Sigmoid colon (tissue), 6 donors: ENCODE measurements at regions not wholly inside any gene's neighbourhood (a gene's known extent, or its start where the extent isn't known, plus 50 kb on each side); places are given as distances from the start of the nearest gene placed in this dataset.

Experiments used
- DNase-seq: peaks from one replicate; pipeline ENCODE4 v3.0.0-alpha.2; 2019
- H3K27ac ChIP-seq, 4 donors: fragments of 200-600 bp; sonication (generic); one replicate each; pipeline ENCODE4 v1.5.1; 2016 to 2019; ENCODE audit warnings: mild to moderate bottlenecking in 1 of 4
- H3K27me3 ChIP-seq, 3 donors: fragments of 200-600 bp; sonication (generic); one replicate each; pipeline ENCODE4 v1.5.1; 2019; ENCODE audit warnings: mild to moderate bottlenecking in 1 of 3
- H3K36me3 ChIP-seq, 4 donors: fragments of 200-600 bp; sonication (generic); one replicate each; pipeline ENCODE4 v1.5.1; 2016 to 2019
- H3K4me1 ChIP-seq, 4 donors: fragments of 200-600 bp; sonication (generic); one replicate each; pipeline ENCODE4 v1.5.1; 2017 to 2019
- H3K4me3 ChIP-seq, 4 donors: fragments of 200-600 bp; sonication (generic); one replicate each; pipeline ENCODE4 v1.5.1; 2017 to 2019; ENCODE audit warnings: mild to moderate bottlenecking in 2 of 4, moderate library complexity in 1 of 4
- H3K9me3 ChIP-seq, 4 donors: fragments of 200-600 bp in 3 of 4; sonication (generic) in 3 of 4; one replicate each; pipeline versions ENCODE4 v1.5.1 to v1.6.1; 2013 to 2019
- CTCF ChIP-seq, 4 experiments: fragments of 450-650 bp in 3 of 4; fragments of 200-600 bp in 1 of 4; IDR thresholded peaks; one replicate each; pipeline ENCODE4 v1.5.1; 2016 to 2019; ENCODE audit warnings: antibody characterized with exemption in 4 of 4, mild to moderate bottlenecking in 3 of 4, moderate library complexity in 2 of 4
- EP300 ChIP-seq, 4 donors: sonication (generic); formaldehyde crosslinking; IDR thresholded peaks; one replicate each; pipeline ENCODE4 v1.6.1; 2017; ENCODE audit warnings: antibody characterized with exemption in 4 of 4
- POLR2A ChIP-seq, 2 donors: fragments of 450-650 bp; IDR thresholded peaks; one replicate each; pipeline ENCODE4 v1.6.1; 2016; ENCODE audit warnings: antibody characterized with exemption in 2 of 2, mild to moderate bottlenecking in 2 of 2, moderate library complexity in 2 of 2
- POLR2AphosphoS5 ChIP-seq, 4 donors: sonication (generic); formaldehyde crosslinking; IDR thresholded peaks; one replicate each; pipeline ENCODE4 v1.6.1; 2017; ENCODE audit warnings: antibody characterized with exemption in 4 of 4
- WGBS, 2 donors: extraction: QIAGEN DNeasy Blood & Tissue Kit; methylation state at CpG; one replicate each; pipeline ENCODE4 v1.1.7; 2013; 5-methylcytosine and 5-hydroxymethylcytosine counted together
- intact Hi-C: fragments of 100-400 bp; cut with DNase I; formaldehyde crosslinking; loops from one replicate; pipeline ENCODE4 v1.15.1; 2023
- donor health status: healthy with polysubstance abuse.
- donor health status: healthy.

- Histone ChIP-seq H3K27me3 (no peaks in the 10 kb centered on the region), H3K27ac (no peak overlapping the region), H3K36me3 (peaks cover 12 to 67% (median 36%) of the 10 kb centered on the region in 4 donors), H3K4me3 (no peak overlapping the region), H3K9me3 (no peaks in the 10 kb centered on the region), H3K4me1 (peaks cover 0 to 14% (median 2%) of the 10 kb centered on the region in 4 donors)
- WGBS, 2 donors: 81 to 87% methylated on average over 8 of the region's 8 CpGs
- intact Hi-C loops: no loop called here
- no peak for DNase-seq
- no peak for TF ChIP-seq POLR2A (IDR thresholded peaks at IDR 0.05)
- TF ChIP-seq EP300 (IDR thresholded peaks at IDR 0.05): no peak
- no peak for TF ChIP-seq CTCF (IDR thresholded peaks at IDR 0.05)
- no peak for TF ChIP-seq POLR2AphosphoS5 (IDR thresholded peaks at IDR 0.05)
Measured at GRCh38 chr15:62835351-62835750, 207.2 kb upstream of the TPM1 start.

GRCh38 chr15:62835762-62836161 lies 206.8 kb upstream of the TPM1 start:
- Histone ChIP-seq H3K36me3 (peaks cover 12 to 67% (median 39%) of the 10 kb centered on the region in 4 donors), H3K27me3 (no peaks in the 10 kb centered on the region), H3K4me3 (no peak overlapping the region), H3K9me3 (no peaks in the 10 kb centered on the region), H3K27ac (no peak overlapping the region), H3K4me1 (peaks cover 0 to 14% (median 2%) of the 10 kb centered on the region in 4 donors)
- TF ChIP-seq POLR2A (IDR thresholded peaks at IDR 0.05) (no peak), POLR2AphosphoS5 (IDR thresholded peaks at IDR 0.05) (no peak), CTCF (IDR thresholded peaks at IDR 0.05) (no peak), EP300 (IDR thresholded peaks at IDR 0.05) (no peak)
- intact Hi-C loops: no loop called here
- DNase-seq: no peak
- WGBS, 2 donors: 96 to 97% methylated on average over 16 of the region's 16 CpGs

GRCh38 chr15:62840526-62841268 lies 201.8 kb upstream of the TPM1 start:
- DNase-seq: peak; percentile 58
- H3K27me3 ChIP-seq: no peaks in the 10 kb centered on the region
- peak overlapping the region in 3 of 4 donors; percentile 67 to 82 (median 81) for H3K27ac ChIP-seq
- H3K36me3 ChIP-seq: peaks cover 4 to 77% (median 34%) of the 10 kb centered on the region in 4 donors
- intact Hi-C loops: no loop called here
- WGBS, 2 donors: 92 to 93% methylated on average over 22 of the region's 22 CpGs
- TF ChIP-seq CTCF (IDR thresholded peaks at IDR 0.05) (no peak), POLR2AphosphoS5 (IDR thresholded peaks at IDR 0.05) (no peak), EP300 (IDR thresholded peaks at IDR 0.05) (no peak), POLR2A (IDR thresholded peaks at IDR 0.05) (no peak)
- peaks cover 0 to 46% (median 26%) of the 10 kb centered on the region in 4 donors for H3K4me1 ChIP-seq
- no peaks in the 10 kb centered on the region for H3K9me3 ChIP-seq
- H3K4me3 ChIP-seq: no peak overlapping the region

GRCh38 chr15:62841269-62841628 lies 201.3 kb upstream of the TPM1 start:
- 90% methylated on average over 10 of the region's 10 CpGs for WGBS, 2 donors
- TF ChIP-seq EP300 (IDR thresholded peaks at IDR 0.05) (no peak), POLR2A (IDR thresholded peaks at IDR 0.05) (no peak), POLR2AphosphoS5 (IDR thresholded peaks at IDR 0.05) (no peak), CTCF (IDR thresholded peaks at IDR 0.05) (no peak)
- H3K27me3 ChIP-seq: no peaks in the 10 kb centered on the region
- H3K4me3 ChIP-seq: no peak overlapping the region
- H3K4me1 ChIP-seq: peaks cover 0 to 47% (median 26%) of the 10 kb centered on the region in 4 donors
- H3K9me3 ChIP-seq: no peaks in the 10 kb centered on the region
- H3K27ac ChIP-seq: peak overlapping the region in 3 of 4 donors; percentile 67 to 82 (median 81)
- intact Hi-C loops: no loop called here
- peaks cover 4 to 77% (median 34%) of the 10 kb centered on the region in 4 donors for H3K36me3 ChIP-seq
- peak; percentile 60 for DNase-seq
